ENCODE measurements at regions not wholly inside any gene's neighbourhood (a gene's known extent, or its start where the extent isn't known, plus 50 kb on each side); places are given as distances from the start of the nearest gene placed in this dataset.

GRCh38 chr5:154134499-154134898 is 56.0 kb upstream of the GALNT10 start:
- TF ChIP-seq ZNF670 (tag by site-specific recombination; IDR thresholded peaks at IDR 0.05; ENCODE audit: low read depth) (no peak), ZNF580 (tag by site-specific recombination; IDR thresholded peaks at IDR 0.05) (0 out of 2 replicates have a peak, but pooled peaks have one; percentile 14), ZXDB (tag by site-specific recombination; IDR thresholded peaks at IDR 0.05) (no peak), ZNF768 (tag by site-specific recombination; IDR thresholded peaks at IDR 0.05) (peak; percentile 81)
- Histone ChIP-seq H3K27ac (ENCODE audit: extremely low read depth, low read depth, low read length) (no peak overlapping the region), H3K4me3 (ENCODE audit: low read depth, low read length) (no peak overlapping the region), H3K36me3 (ENCODE audit: control insufficient read depth in 2 of 2, insufficient read depth in 1 of 2, low read length in 2 of 2) (no peaks in the 10 kb centered on the region), H3K4me1 (ENCODE audit: control insufficient read depth, insufficient read depth, low read length) (no peaks in the 10 kb centered on the region), H3K9me3 (ENCODE audit: control insufficient read depth, insufficient read depth, low read depth, low read length) (no peaks in the 10 kb centered on the region)
- POLR2A ChIA-PET, result no interaction called here
- CTCF ChIA-PET, result interaction anchor here (0.9 kb wide), 1 partner anchor 17 kb away, joined by 3 read pairs; no protein-coding TSS in a partner anchor

DNA sequence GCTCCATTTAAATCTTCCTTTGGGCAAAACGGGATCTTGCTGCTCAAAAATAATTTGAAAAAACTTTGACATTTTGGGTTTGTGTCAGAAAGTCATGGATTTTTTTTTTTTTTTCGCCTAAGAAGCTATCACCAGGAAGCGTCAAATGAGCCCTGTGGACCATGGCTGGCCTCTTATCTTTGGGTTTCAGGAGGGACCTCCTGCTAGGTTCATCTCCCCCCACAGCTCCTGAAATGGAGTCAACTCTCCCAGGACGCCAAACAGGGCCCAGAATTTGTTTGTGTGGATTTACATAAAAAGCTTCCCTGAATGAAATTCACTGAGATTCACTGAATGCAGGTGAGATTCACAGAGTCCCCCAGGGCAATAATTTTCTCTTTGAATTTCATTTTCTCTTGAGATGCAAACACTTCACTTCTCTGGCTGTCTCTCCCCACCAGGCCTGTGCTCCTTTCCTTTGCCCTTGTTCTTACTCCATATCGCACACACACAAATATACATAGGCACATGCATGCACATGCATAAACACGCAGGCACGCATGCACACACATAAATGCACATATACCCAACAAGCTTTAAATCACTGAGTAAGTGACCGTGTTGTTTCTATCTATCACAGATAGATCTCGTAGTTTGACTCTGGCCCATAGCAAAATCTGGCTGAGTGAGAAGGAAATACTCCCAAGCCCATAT is 55.3 kb upstream of the GALNT10 start:
- H3K9me3 ChIP-seq (ENCODE audit: control insufficient read depth, insufficient read depth, low read depth, low read length), result no peaks in the 10 kb centered on the region
- TF ChIP-seq, protein P1, sequence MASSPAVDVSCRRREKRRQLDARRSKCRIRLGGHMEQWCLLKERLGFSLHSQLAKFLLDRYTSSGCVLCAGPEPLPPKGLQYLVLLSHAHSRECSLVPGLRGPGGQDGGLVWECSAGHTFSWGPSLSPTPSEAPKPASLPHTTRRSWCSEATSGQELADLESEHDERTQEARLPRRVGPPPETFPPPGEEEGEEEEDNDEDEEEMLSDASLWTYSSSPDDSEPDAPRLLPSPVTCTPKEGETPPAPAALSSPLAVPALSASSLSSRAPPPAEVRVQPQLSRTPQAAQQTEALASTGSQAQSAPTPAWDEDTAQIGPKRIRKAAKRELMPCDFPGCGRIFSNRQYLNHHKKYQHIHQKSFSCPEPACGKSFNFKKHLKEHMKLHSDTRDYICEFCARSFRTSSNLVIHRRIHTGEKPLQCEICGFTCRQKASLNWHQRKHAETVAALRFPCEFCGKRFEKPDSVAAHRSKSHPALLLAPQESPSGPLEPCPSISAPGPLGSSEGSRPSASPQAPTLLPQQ (tag by site-specific recombination; IDR thresholded peaks at IDR 0.05), result no peak
- TF ChIP-seq ZNF585B (tag by site-specific recombination; IDR thresholded peaks at IDR 0.05) (no peak), ZNF202 (tag by site-specific recombination; IDR thresholded peaks at IDR 0.05; ENCODE audit: borderline replicate concordance) (no peak), SALL2 (tag by site-specific recombination; IDR thresholded peaks at IDR 0.05; ENCODE audit: borderline replicate concordance) (no peak), ZNF830 (tag by site-specific recombination; IDR thresholded peaks at IDR 0.05; ENCODE audit: low read depth) (no peak), ZNF654 (tag by site-specific recombination; IDR thresholded peaks at IDR 0.05; ENCODE audit: low read depth) (no peak), ZBTB1 (tag by site-specific recombination; IDR thresholded peaks at IDR 0.05) (no peak), ZNF629 (tag by site-specific recombination; IDR thresholded peaks at IDR 0.05) (no peak), ZNF776 (tag by site-specific recombination; IDR thresholded peaks at IDR 0.05; ENCODE audit: borderline replicate concordance) (no peak), PBX3 (CRISPR knock-in tag; IDR thresholded peaks at IDR 0.05) (no peak), ZNF335 (tag by site-specific recombination; conservative IDR thresholded peaks at IDR 0.05) (no peak), ZNF792 (tag by site-specific recombination; IDR thresholded peaks at IDR 0.05) (no peak), ZNF138 (tag by site-specific recombination; IDR thresholded peaks at IDR 0.05; ENCODE audit: borderline replicate concordance) (no peak), ZNF670 (tag by site-specific recombination; IDR thresholded peaks at IDR 0.05; ENCODE audit: low read depth) (no peak), ZNF19 (tag by site-specific recombination; IDR thresholded peaks at IDR 0.05; ENCODE audit: low read depth) (no peak), ZBTB8A (tag by site-specific recombination; IDR thresholded peaks at IDR 0.05) (no peak), ZNF132 (tag by site-specific recombination; IDR thresholded peaks at IDR 0.05; ENCODE audit: borderline replicate concordance) (no peak), ZNF239 (tag by site-specific recombination; IDR thresholded peaks at IDR 0.05) (no peak), ZNF23 (tag by site-specific recombination; IDR thresholded peaks at IDR 0.05; ENCODE audit: borderline replicate concordance) (no peak), ZNF350 (tag by site-specific recombination; IDR thresholded peaks at IDR 0.05) (no peak)
- CTCF ChIA-PET, result no interaction called here
- no peak overlapping the region for H3K4me3 ChIP-seq (ENCODE audit: low read depth, low read length)
- H3K4me1 ChIP-seq (ENCODE audit: control insufficient read depth, insufficient read depth, low read length), result no peaks in the 10 kb centered on the region
- POLR2A ChIA-PET, result no interaction called here
- H3K27ac ChIP-seq (ENCODE audit: extremely low read depth, low read depth, low read length), result no peak overlapping the region
- no peaks in the 10 kb centered on the region for H3K36me3 ChIP-seq (ENCODE audit: control insufficient read depth in 2 of 2, insufficient read depth in 1 of 2, low read length in 2 of 2)

Measured in HEK293 (cell line).